ENCODE measurements at regions not wholly inside any gene's neighbourhood (a gene's known extent, or its start where the extent isn't known, plus 50 kb on each side); places are given as distances from the start of the nearest gene placed in this dataset.

GRCh38 chr14:53766106-53766505, 190.5 kb downstream of the BMP4 start (continued):
- TF ChIP-seq CTBP2 (IDR thresholded peaks at IDR 0.05; ENCODE audit: borderline replicate concordance, insufficient read depth, insufficient read length, low read length) (no peak), RAD21 (IDR thresholded peaks at IDR 0.05 in 1 of 2, conservative IDR thresholded peaks at IDR 0.05 in 1 of 2; ENCODE audit: low read depth in 2 of 2, low read length in 2 of 2) (no peak), ASH2L (IDR thresholded peaks at IDR 0.05; ENCODE audit: low read length) (no peak), JUN (IDR thresholded peaks at IDR 0.05; ENCODE audit: low read depth, low read length) (no peak), CTCF (IDR thresholded peaks at IDR 0.05; ENCODE audit: control extremely low read depth in 1 of 3, insufficient read depth in 1 of 3, low read depth in 1 of 3, low read length in 3 of 3) (no peak)

All from H1 (cell line).